H1 (cell line): ENCODE measurements at regions not wholly inside any gene's neighbourhood (a gene's known extent, or its start where the extent isn't known, plus 50 kb on each side); places are given as distances from the start of the nearest gene placed in this dataset.

Source experiments
- BCL11A ChIP-seq, 2 experiments: IDR thresholded peaks; one replicate each; pipeline ENCODE4 v1.6.1; 2011; ENCODE audit warnings: low read depth in 2 of 2, low read length in 2 of 2, mild to moderate bottlenecking in 2 of 2
- CHD2 ChIP-seq: IDR thresholded peaks from 2 replicates; pipeline ENCODE4 v1.6.1; 2012; ENCODE audit warnings: low read length, improper control_type of control experiment
- CTCF ChIP-seq, 3 experiments: IDR thresholded peaks; 1 replicate in 2 of 3; 2 replicates in 1 of 3; pipeline versions ENCODE4 v1.5.1 to v1.6.1; 2011; ENCODE audit warnings: low read length in 3 of 3, mild to moderate bottlenecking in 3 of 3, inconsistent platforms in 2 of 3, low read depth in 1 of 3, moderate library complexity in 1 of 3; ENCODE audit not compliant: insufficient read depth in 1 of 3; ENCODE audit errors: control extremely low read depth in 1 of 3
- PHF8 ChIP-seq: fragments of 200-600 bp; sonication (generic); conservative IDR thresholded peaks from 2 replicates; pipeline ENCODE4 v1.7.1; 2012; ENCODE audit warnings: low read depth, mild to moderate bottlenecking, inconsistent platforms, low read length, moderate library complexity
- POLR2AphosphoS5 ChIP-seq: IDR thresholded peaks from 2 replicates; pipeline ENCODE4 v1.6.1; 2011; ENCODE audit warnings: low read depth, low read length
- TF ChIP-seq, protein P1 (sequence below): IDR thresholded peaks from 2 replicates; pipeline ENCODE4 v1.6.1; 2012; ENCODE audit warnings: inconsistent platforms

DNA sequence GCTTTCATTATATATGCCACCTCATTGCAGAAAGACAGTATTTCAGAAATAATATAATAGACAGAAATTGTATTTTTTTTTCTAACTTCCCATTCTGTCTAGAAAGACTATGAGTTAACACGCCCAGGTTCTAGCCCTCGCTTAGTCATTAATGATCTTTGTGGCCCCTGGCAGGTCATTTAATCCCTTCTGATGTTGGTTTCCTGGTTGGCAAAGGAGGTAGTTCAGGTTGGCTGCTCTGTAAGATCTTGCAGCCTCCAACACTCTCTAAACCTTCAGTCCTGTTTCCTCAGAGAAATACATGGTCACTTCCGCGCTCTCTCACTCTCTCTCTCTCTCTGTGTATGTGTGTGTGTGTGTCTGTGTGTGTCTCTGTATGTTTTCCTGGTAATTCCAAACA lies 156.3 kb upstream of the NOCT start (continued):
- TF ChIP-seq, protein P1, sequence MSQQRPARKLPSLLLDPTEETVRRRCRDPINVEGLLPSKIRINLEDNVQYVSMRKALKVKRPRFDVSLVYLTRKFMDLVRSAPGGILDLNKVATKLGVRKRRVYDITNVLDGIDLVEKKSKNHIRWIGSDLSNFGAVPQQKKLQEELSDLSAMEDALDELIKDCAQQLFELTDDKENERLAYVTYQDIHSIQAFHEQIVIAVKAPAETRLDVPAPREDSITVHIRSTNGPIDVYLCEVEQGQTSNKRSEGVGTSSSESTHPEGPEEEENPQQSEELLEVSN, result no peak
- no peak for TF ChIP-seq POLR2AphosphoS5
- no peak for TF ChIP-seq CTCF (IDR thresholded peaks at IDR 0.05; ENCODE audit: control extremely low read depth in 1 of 3, insufficient read depth in 1 of 3, low read depth in 1 of 3, low read length in 3 of 3)
- TF ChIP-seq CHD2, result no peak
- TF ChIP-seq BCL11A (IDR thresholded peaks at IDR 0.05; ENCODE audit: low read depth in 2 of 2, low read length in 2 of 2), result no peak
- no peak for TF ChIP-seq PHF8
- TF ChIP-seq, all 59 proteins: peak for 0
